PC-3 (cell line): ENCODE measurements at regions not wholly inside any gene's neighbourhood (a gene's known extent, or its start where the extent isn't known, plus 50 kb on each side); places are given as distances from the start of the nearest gene placed in this dataset.

ENCODE experiments used
- CTCF ChIP-seq: fragments of 300-600 bp; sonication (generic); conservative IDR thresholded peaks from 2 replicates; pipeline ENCODE4 v1.5.1; 2017; ENCODE audit warnings: antibody characterized with exemption, low read depth, mild to moderate bottlenecking, low read length
- EZH2 ChIP-seq: fragments of 300-600 bp; sonication (generic); IDR thresholded peaks from one replicate; pipeline ENCODE4 v1.6.1; 2017; ENCODE audit warnings: antibody characterized with exemption, mild to moderate bottlenecking, low read length; ENCODE audit not compliant: unreplicated experiment
- EZH2phosphoT487 ChIP-seq: fragments of 300-600 bp; sonication (generic); IDR thresholded peaks from 2 replicates; pipeline ENCODE4 v1.6.1; 2018; ENCODE audit warnings: mild to moderate bottlenecking, antibody characterized with exemption, low read length, borderline replicate concordance

DNA sequence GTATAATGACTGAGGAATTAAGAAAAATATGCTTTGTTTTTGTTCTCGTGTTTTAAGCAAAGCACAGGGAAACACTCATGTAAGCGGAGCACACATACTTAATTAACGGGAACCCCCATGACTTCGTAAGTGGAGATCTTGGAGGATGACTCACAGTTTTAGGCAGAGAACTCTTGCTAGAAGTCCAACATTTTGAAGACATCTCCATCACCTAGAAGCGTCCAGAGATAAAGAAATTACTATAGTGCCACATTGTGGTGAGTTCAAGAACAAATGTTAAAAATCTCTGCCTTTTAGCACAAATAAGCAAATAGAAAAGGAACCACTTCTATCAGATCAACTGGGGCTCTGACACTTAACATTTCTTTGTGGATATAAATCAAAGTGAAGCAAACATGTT lies 194.1 kb upstream of the ARHGEF26 start:
- TF ChIP-seq CTCF (peak; percentile 65), EZH2phosphoT487 (no peak), EZH2 (no peak)
